IPS-18a (cell line): ENCODE measurements at regions not wholly inside any gene's neighbourhood (a gene's known extent, or its start where the extent isn't known, plus 50 kb on each side); places are given as distances from the start of the nearest gene placed in this dataset.
"Not testable (repeated sequence)": the region's sequence is repeated elsewhere in the genome, so short reads cannot be mapped to it uniquely, and the experiment has no call there.

Experiments used
- H3K27ac ChIP-seq: one replicate; pipeline ENCODE4 v1.5.1; 2013; ENCODE audit warnings: low read length
- H3K27me3 ChIP-seq: one replicate; pipeline ENCODE4 v1.6.1; 2013; ENCODE audit warnings: mild to moderate bottlenecking, low read length; ENCODE audit not compliant: control insufficient read depth, insufficient read depth
- H3K36me3 ChIP-seq: one replicate; pipeline ENCODE4 v1.6.1; 2013; ENCODE audit warnings: low read depth, low read length; ENCODE audit not compliant: control insufficient read depth
- H3K4me1 ChIP-seq: one replicate; pipeline ENCODE4 v1.6.1; 2013; ENCODE audit warnings: low read depth, low read length; ENCODE audit not compliant: control insufficient read depth
- H3K4me3 ChIP-seq: one replicate; pipeline ENCODE4 v1.5.1; 2013; ENCODE audit warnings: low read length
- H3K9ac ChIP-seq: one replicate; pipeline ENCODE4 v1.6.1; 2013; ENCODE audit warnings: mild to moderate bottlenecking, low read length, moderate library complexity
- H3K9me3 ChIP-seq: one replicate; pipeline ENCODE4 v1.6.1; 2013; ENCODE audit warnings: low read depth, low read length; ENCODE audit not compliant: control insufficient read depth

- Histone ChIP-seq H3K36me3 (no peaks in the 10 kb centered on the region), H3K27ac (no peak overlapping the region), H3K9ac (no peak overlapping the region), H3K9me3 (no peaks in the 10 kb centered on the region), H3K4me1 (peaks cover 5% of the 10 kb centered on the region), H3K4me3 (no peak overlapping the region), H3K27me3 (no peaks in the 10 kb centered on the region)
Observed at GRCh38 chr3:59212128-59212779, 162.4 kb upstream of the CFAP20DC start.

- H3K9ac ChIP-seq = no peak overlapping the region
- no peaks in the 10 kb centered on the region for H3K27me3 ChIP-seq
- no peaks in the 10 kb centered on the region for H3K9me3 ChIP-seq
- H3K27ac ChIP-seq = no peak overlapping the region
- no peak overlapping the region for H3K4me3 ChIP-seq
- no peaks in the 10 kb centered on the region for H3K36me3 ChIP-seq
- H3K4me1 ChIP-seq = peaks cover 5% of the 10 kb centered on the region
Observed at GRCh38 chr3:59210260-59210659, 160.4 kb upstream of the CFAP20DC start.

GRCh38 chr3:59192473-59192872 is 142.6 kb upstream of the CFAP20DC start:
- Histone ChIP-seq H3K27ac (no peak overlapping the region), H3K9ac (no peak overlapping the region), H3K27me3 (no peaks in the 10 kb centered on the region)

GRCh38 chr3:59191651-59192050 is 141.8 kb upstream of the CFAP20DC start:
- Histone ChIP-seq H3K4me1 (no peaks in the 10 kb centered on the region), H3K9me3 (no peaks in the 10 kb centered on the region), H3K27ac (no peak overlapping the region), H3K36me3 (no peaks in the 10 kb centered on the region), H3K4me3 (no peak overlapping the region), H3K9ac (no peak overlapping the region), H3K27me3 (no peaks in the 10 kb centered on the region)

More at GRCh38 chr3:59192473-59192872, 142.6 kb upstream of the CFAP20DC start:
- no peak overlapping the region for H3K4me3 ChIP-seq
- no peaks in the 10 kb centered on the region for H3K9me3 ChIP-seq
- H3K4me1 ChIP-seq = no peaks in the 10 kb centered on the region
- H3K36me3 ChIP-seq = no peaks in the 10 kb centered on the region

- H3K4me3 ChIP-seq = no peak overlapping the region
- H3K27ac ChIP-seq = no peak overlapping the region
- H3K9ac ChIP-seq = no peak overlapping the region
- H3K9me3 ChIP-seq = no peaks in the 10 kb centered on the region
- H3K4me1 ChIP-seq = peaks cover 16% of the 10 kb centered on the region
- no peaks in the 10 kb centered on the region for H3K27me3 ChIP-seq
- no peaks in the 10 kb centered on the region for H3K36me3 ChIP-seq
Observed at GRCh38 chr3:59189939-59190338, 140.1 kb upstream of the CFAP20DC start.

- H3K9me3 ChIP-seq = no peaks in the 10 kb centered on the region
- H3K36me3 ChIP-seq = no peaks in the 10 kb centered on the region
- no peak overlapping the region for H3K27ac ChIP-seq
- H3K4me1 ChIP-seq = peaks cover 20% of the 10 kb centered on the region
- no peak overlapping the region for H3K4me3 ChIP-seq
- no peak overlapping the region for H3K9ac ChIP-seq
- no peaks in the 10 kb centered on the region for H3K27me3 ChIP-seq
Observed at GRCh38 chr3:59189526-59189925, 139.7 kb upstream of the CFAP20DC start.

GRCh38 chr3:59186725-59187124 is 136.9 kb upstream of the CFAP20DC start:
- no peak overlapping the region for H3K4me3 ChIP-seq
- H3K4me1 ChIP-seq = peaks cover 21% of the 10 kb centered on the region
- no peak overlapping the region for H3K27ac ChIP-seq
- H3K27me3 ChIP-seq = no peaks in the 10 kb centered on the region
- H3K9ac ChIP-seq = no peak overlapping the region
- H3K9me3 ChIP-seq = no peaks in the 10 kb centered on the region
- H3K36me3 ChIP-seq = no peaks in the 10 kb centered on the region

- Histone ChIP-seq H3K4me3 (peak overlapping the region; percentile 31), H3K36me3 (no peaks in the 10 kb centered on the region)
Observed at GRCh38 chr3:59185591-59186369, 136.0 kb upstream of the CFAP20DC start.

GRCh38 chr3:59180006-59180405 is 130.2 kb upstream of the CFAP20DC start:
- H3K36me3 ChIP-seq = no peaks in the 10 kb centered on the region

More at GRCh38 chr3:59185591-59186369, 136.0 kb upstream of the CFAP20DC start:
- Histone ChIP-seq H3K27ac (no peak overlapping the region), H3K27me3 (no peaks in the 10 kb centered on the region), H3K4me1 (peaks cover 21% of the 10 kb centered on the region), H3K9ac (no peak overlapping the region), H3K9me3 (no peaks in the 10 kb centered on the region)

GRCh38 chr3:59178698-59179097 is 128.9 kb upstream of the CFAP20DC start:
- Histone ChIP-seq H3K4me3 (no peak overlapping the region), H3K4me1 (peaks cover 10% of the 10 kb centered on the region), H3K9ac (no peak overlapping the region), H3K9me3 (no peaks in the 10 kb centered on the region), H3K27me3 (no peaks in the 10 kb centered on the region), H3K36me3 (no peaks in the 10 kb centered on the region), H3K27ac (no peak overlapping the region)

More at GRCh38 chr3:59180006-59180405, 130.2 kb upstream of the CFAP20DC start:
- Histone ChIP-seq H3K9ac (no peak overlapping the region), H3K4me1 (peaks cover 16% of the 10 kb centered on the region), H3K4me3 (no peak overlapping the region), H3K27me3 (no peaks in the 10 kb centered on the region), H3K9me3 (no peaks in the 10 kb centered on the region), H3K27ac (no peak overlapping the region)

- H3K27ac ChIP-seq = no peak overlapping the region
- no peaks in the 10 kb centered on the region for H3K27me3 ChIP-seq
- H3K36me3 ChIP-seq = no peaks in the 10 kb centered on the region
- no peaks in the 10 kb centered on the region for H3K9me3 ChIP-seq
- H3K4me1 ChIP-seq = no peaks in the 10 kb centered on the region
- H3K4me3 ChIP-seq = no peak overlapping the region
- H3K9ac ChIP-seq = no peak overlapping the region
Observed at GRCh38 chr3:59171491-59171890, 121.7 kb upstream of the CFAP20DC start.

- H3K4me3 ChIP-seq, H3K27me3 ChIP-seq, H3K4me1 ChIP-seq, H3K9ac ChIP-seq, H3K9me3 ChIP-seq, H3K36me3 ChIP-seq, H3K27ac ChIP-seq: not testable (repeated sequence)
Observed at GRCh38 chr3:59170166-59170565, 120.3 kb upstream of the CFAP20DC start.
